OCI-LY3 (cell line): ENCODE measurements at regions not wholly inside any gene's neighbourhood (a gene's known extent, or its start where the extent isn't known, plus 50 kb on each side); places are given as distances from the start of the nearest gene placed in this dataset.

Experiments
- H2AFZ ChIP-seq: fragments of 200-600, 300-600 bp; shearing (Covaris generic); 2 replicates; pipeline ENCODE4 v1.6.0; 2014; ENCODE audit warnings: antibody characterized with exemption, low read depth, low read length
- H3K27ac ChIP-seq: fragments of 200-600, 300-600 bp; sonication (generic); 2 replicates; pipeline ENCODE4 v1.5.1; 2014; ENCODE audit warnings: mild to moderate bottlenecking, low read length, moderate library complexity, mixed read lengths
- H3K27me3 ChIP-seq: fragments of 200-600, 300-600 bp; sonication (generic); 2 replicates; pipeline ENCODE4 v1.6.1; 2014; ENCODE audit warnings: low read depth, low read length, mixed read lengths
- H3K36me3 ChIP-seq: fragments of 200-600, 300-600 bp; sonication (generic); replicated peaks from 2 replicates; pipeline ENCODE3; 2014; ENCODE audit warnings: low read depth, low read length, mixed read lengths
- H3K4me1 ChIP-seq: fragments of 300-600, 200-600 bp; sonication (generic); 2 replicates; pipeline ENCODE4 v1.6.1; 2014; ENCODE audit warnings: low read length, mixed read lengths
- H3K4me2 ChIP-seq: fragments of 200-600, 300-600 bp; sonication (generic); 2 replicates; pipeline ENCODE4 v1.6.1; 2014; ENCODE audit warnings: low read length, mixed read lengths
- H3K4me3 ChIP-seq: fragments of 300-600, 200-600 bp; sonication (generic); 2 replicates; pipeline ENCODE4 v1.5.1; 2014; ENCODE audit warnings: antibody characterized with exemption, mild to moderate bottlenecking, low read length, moderate library complexity
- H3K79me2 ChIP-seq: fragments of 300-600, 200-600 bp; shearing (Covaris generic); 2 replicates; pipeline ENCODE4 v1.6.1; 2014; ENCODE audit warnings: mild to moderate bottlenecking, low read length, mixed read lengths
- H3K9ac ChIP-seq: fragments of 300-600, 200-600 bp; shearing (Covaris generic); 2 replicates; pipeline ENCODE4 v1.6.0; 2014; ENCODE audit warnings: mild to moderate bottlenecking, low read length, moderate library complexity
- H3K9me3 ChIP-seq: fragments of 200-600, 300-600 bp; shearing (Covaris generic); 2 replicates; pipeline ENCODE4 v1.6.1; 2014; ENCODE audit warnings: low read length, mixed read lengths; ENCODE audit not compliant: insufficient read depth
- H4K20me1 ChIP-seq: fragments of 200-600, 300-600 bp; sonication (generic); 2 replicates; pipeline ENCODE4 v1.6.1; 2016; ENCODE audit warnings: low read length, mixed read lengths; ENCODE audit not compliant: insufficient read depth
- EZH2phosphoT487 ChIP-seq: fragments of 200-600 bp; shearing (Covaris generic); IDR thresholded peaks from 2 replicates; pipeline ENCODE4 v1.6.1; 2018; ENCODE audit warnings: antibody characterized with exemption, mixed run types, low read depth
- TF ChIP-seq, protein P1 (sequence below): fragments of 200-600, 300-600 bp; sonication (generic); IDR thresholded peaks from 2 replicates; pipeline ENCODE4 v1.5.1; 2014; ENCODE audit warnings: antibody characterized with exemption, low read length, low read depth

GRCh38 chr1:235002706-235003300 lies 125.8 kb downstream of the TOMM20 start:
- Histone ChIP-seq H3K9ac (no peak overlapping the region), H3K4me1 (peaks cover 50% of the 10 kb centered on the region), H3K79me2 (no peaks in the 10 kb centered on the region), H3K27ac (no peak overlapping the region), H3K4me2 (no peak overlapping the region), H3K4me3 (no peak overlapping the region), H3K36me3 (peaks cover 4% of the 10 kb centered on the region), H3K9me3 (peaks cover 3% of the 10 kb centered on the region; the same call in 1 of the 2 replicates), H3K27me3 (no peaks in the 10 kb centered on the region), H4K20me1 (no peaks in the 10 kb centered on the region), H2AFZ (no peak overlapping the region)
- TF ChIP-seq, protein P1, sequence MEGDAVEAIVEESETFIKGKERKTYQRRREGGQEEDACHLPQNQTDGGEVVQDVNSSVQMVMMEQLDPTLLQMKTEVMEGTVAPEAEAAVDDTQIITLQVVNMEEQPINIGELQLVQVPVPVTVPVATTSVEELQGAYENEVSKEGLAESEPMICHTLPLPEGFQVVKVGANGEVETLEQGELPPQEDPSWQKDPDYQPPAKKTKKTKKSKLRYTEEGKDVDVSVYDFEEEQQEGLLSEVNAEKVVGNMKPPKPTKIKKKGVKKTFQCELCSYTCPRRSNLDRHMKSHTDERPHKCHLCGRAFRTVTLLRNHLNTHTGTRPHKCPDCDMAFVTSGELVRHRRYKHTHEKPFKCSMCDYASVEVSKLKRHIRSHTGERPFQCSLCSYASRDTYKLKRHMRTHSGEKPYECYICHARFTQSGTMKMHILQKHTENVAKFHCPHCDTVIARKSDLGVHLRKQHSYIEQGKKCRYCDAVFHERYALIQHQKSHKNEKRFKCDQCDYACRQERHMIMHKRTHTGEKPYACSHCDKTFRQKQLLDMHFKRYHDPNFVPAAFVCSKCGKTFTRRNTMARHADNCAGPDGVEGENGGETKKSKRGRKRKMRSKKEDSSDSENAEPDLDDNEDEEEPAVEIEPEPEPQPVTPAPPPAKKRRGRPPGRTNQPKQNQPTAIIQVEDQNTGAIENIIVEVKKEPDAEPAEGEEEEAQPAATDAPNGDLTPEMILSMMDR, result no peak
- TF ChIP-seq EZH2phosphoT487, result no peak

DNA sequence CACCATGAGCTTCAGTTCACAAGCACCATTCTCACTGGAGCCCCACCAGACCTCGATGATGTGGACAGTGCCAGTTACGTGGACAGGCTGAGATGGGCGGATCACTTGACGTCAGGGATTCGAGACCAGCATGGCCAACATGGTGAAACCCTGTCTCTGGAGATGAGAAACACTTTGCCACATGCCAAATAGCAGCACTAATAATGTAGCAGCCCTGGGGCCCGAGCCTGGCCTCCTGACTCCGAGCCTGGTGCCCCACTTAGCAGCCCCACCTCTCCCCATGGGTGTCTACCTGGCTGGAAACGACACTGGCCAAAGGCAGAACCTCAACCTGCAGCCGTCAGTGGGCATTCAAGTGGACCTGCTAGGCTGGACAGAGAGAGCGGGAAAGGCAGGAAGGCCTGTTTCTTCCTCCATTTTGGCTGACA lies 129.1 kb downstream of the TOMM20 start:
- no peak for TF ChIP-seq EZH2phosphoT487
- TF ChIP-seq, protein P1, result no peak

GRCh38 chr1:234997896-234998741 lies 130.5 kb downstream of the TOMM20 start:
- Histone ChIP-seq H3K79me2 (no peaks in the 10 kb centered on the region), H4K20me1 (no peaks in the 10 kb centered on the region), H3K27me3 (no peaks in the 10 kb centered on the region), H2AFZ (no peak overlapping the region), H3K36me3 (no peaks in the 10 kb centered on the region), H3K4me3 (no peak overlapping the region), H3K27ac (no peak overlapping the region), H3K9ac (no peak overlapping the region), H3K4me2 (no peak overlapping the region), H3K9me3 (no peaks in the 10 kb centered on the region), H3K4me1 (peaks cover 8% of the 10 kb centered on the region)
- TF ChIP-seq, protein P1, result no peak
- TF ChIP-seq EZH2phosphoT487, result no peak

More for the DNA sequence above, 129.1 kb downstream of the TOMM20 start:
- H3K9me3 ChIP-seq, result no peaks in the 10 kb centered on the region
- H3K36me3 ChIP-seq, result no peaks in the 10 kb centered on the region
- no peaks in the 10 kb centered on the region for H3K27me3 ChIP-seq
- H3K4me1 ChIP-seq, result peaks cover 22% of the 10 kb centered on the region
- no peak overlapping the region for H3K9ac ChIP-seq
- no peak overlapping the region for H3K27ac ChIP-seq
- H3K79me2 ChIP-seq, result no peaks in the 10 kb centered on the region
- no peak overlapping the region for H3K4me2 ChIP-seq
- H4K20me1 ChIP-seq, result no peaks in the 10 kb centered on the region
- no peak overlapping the region for H2AFZ ChIP-seq
- no peak overlapping the region for H3K4me3 ChIP-seq

DNA sequence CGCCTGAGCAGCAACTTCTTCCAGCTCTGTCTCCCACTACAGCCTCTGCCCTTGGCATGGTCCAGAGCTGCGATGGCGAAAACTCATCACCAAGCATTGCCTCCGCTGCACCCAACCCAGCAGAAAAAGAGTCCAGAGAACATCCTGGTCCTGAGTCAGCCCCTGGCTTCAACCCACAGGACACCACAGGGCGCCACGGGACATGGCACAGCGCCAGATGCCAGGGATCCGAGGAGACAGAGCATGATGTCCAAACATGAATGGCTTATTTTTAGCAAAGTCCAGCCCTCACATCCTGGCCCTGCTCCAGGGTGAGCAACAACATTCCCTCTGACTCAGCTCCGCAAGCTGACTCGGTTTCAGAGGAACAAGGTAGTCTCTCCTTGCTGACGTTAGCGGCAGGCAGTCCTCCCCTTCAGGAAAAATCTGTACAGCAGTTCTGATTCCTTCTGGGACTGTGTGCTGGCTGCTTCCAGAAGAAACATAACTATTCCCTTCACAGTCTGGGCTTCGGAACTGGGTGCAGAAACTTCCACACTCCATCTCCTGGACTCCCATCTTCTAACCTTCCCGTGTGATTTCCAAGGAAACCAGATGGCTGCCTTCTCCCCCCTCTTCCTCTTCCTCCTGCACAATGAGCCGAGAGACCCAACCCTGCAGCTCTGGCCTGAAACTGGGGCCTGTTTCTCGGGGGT lies 131.3 kb downstream of the TOMM20 start:
- TF ChIP-seq, protein P1, result no peak
- no peak for TF ChIP-seq EZH2phosphoT487
- Histone ChIP-seq H3K4me3 (no peak overlapping the region), H3K36me3 (no peaks in the 10 kb centered on the region), H3K9ac (no peak overlapping the region), H3K4me2 (no peak overlapping the region), H3K4me1 (peaks cover under 1% of the 10 kb centered on the region), H3K27ac (no peak overlapping the region), H3K9me3 (no peaks in the 10 kb centered on the region), H3K27me3 (no peaks in the 10 kb centered on the region), H3K79me2 (no peaks in the 10 kb centered on the region), H2AFZ (no peak overlapping the region), H4K20me1 (no peaks in the 10 kb centered on the region)
